GM23338 (cell line): ENCODE measurements at regions not wholly inside any gene's neighbourhood (a gene's known extent, or its start where the extent isn't known, plus 50 kb on each side); places are given as distances from the start of the nearest gene placed in this dataset.
A peak's percentile ranks its signal among the peaks of the same experiment; 100 is the strongest.

Source experiments
- ATAC-seq: fragments of 200-7000 bp; cut with Tn5 transposase; 3 replicates; pipeline ENCODE4 v1.9.1; 2020
- DNase-seq: peaks from one replicate; pipeline ENCODE4 v3.0.0-alpha.2; 2015; ENCODE audit warnings: low spot score
- H2AFZ ChIP-seq: fragments of 200-600 bp; sonication (generic); 2 replicates; pipeline ENCODE4 v1.8.0; 2016; ENCODE audit warnings: antibody characterized with exemption, mild to moderate bottlenecking, moderate library complexity
- H3F3A ChIP-seq: fragments of 200-600 bp; sonication (generic); replicated peaks from 2 replicates; pipeline ENCODE4 v1.8.0; 2017; ENCODE audit warnings: antibody characterized with exemption, mixed run types, low read depth
- H3K27ac ChIP-seq: fragments of 200-600 bp; sonication (generic); 2 replicates; pipeline ENCODE4 v1.6.1; 2016; ENCODE audit warnings: low read depth
- H3K27me3 ChIP-seq: fragments of 200-600 bp; sonication (generic); 2 replicates; pipeline ENCODE4 v1.8.0; 2016; ENCODE audit warnings: mild to moderate bottlenecking, mixed run types, moderate library complexity; ENCODE audit not compliant: insufficient read depth
- H3K36me3 ChIP-seq: fragments of 200-600 bp; sonication (generic); 2 replicates; pipeline ENCODE4 v1.8.0; 2016; ENCODE audit warnings: mild to moderate bottlenecking; ENCODE audit not compliant: insufficient read depth
- H3K4me1 ChIP-seq: fragments of 200-600 bp; sonication (generic); 2 replicates; pipeline ENCODE4 v1.8.0; 2016; ENCODE audit warnings: mild to moderate bottlenecking, moderate library complexity; ENCODE audit not compliant: insufficient read depth
- H3K4me2 ChIP-seq: fragments of 200-600 bp; sonication (generic); 2 replicates; pipeline ENCODE4 v1.7.1; 2017; ENCODE audit warnings: mixed run types
- H3K4me3 ChIP-seq: fragments of 200-600 bp; sonication (generic); 2 replicates; pipeline ENCODE4 v1.6.1; 2016; ENCODE audit warnings: mixed run types
- H3K79me2 ChIP-seq: fragments of 200-600 bp; sonication (generic); replicated peaks from 2 replicates; pipeline ENCODE4 v1.8.0; 2017; ENCODE audit warnings: mild to moderate bottlenecking; ENCODE audit not compliant: insufficient read depth
- H3K9me2 ChIP-seq: fragments of 200-600 bp; sonication (generic); 2 replicates; pipeline ENCODE4 v1.8.0; 2017; ENCODE audit not compliant: insufficient read depth
- H4K20me1 ChIP-seq: fragments of 200-600 bp; sonication (generic); replicated peaks from 2 replicates; pipeline ENCODE4 v1.8.0; 2017; ENCODE audit warnings: mild to moderate bottlenecking; ENCODE audit not compliant: insufficient read depth
- H3K27ac Mint-ChIP-seq: 2 replicates; pipeline ENCODE4 v1.8.0; 2020; ENCODE audit warnings: inconsistent platforms, mild to moderate bottlenecking, moderate library complexity, mixed read lengths
- H3K27me3 Mint-ChIP-seq: 3 replicates; pipeline ENCODE4 v1.8.0; 2022; ENCODE audit warnings: low read depth, mild to moderate bottlenecking, moderate library complexity, mixed read lengths, inconsistent platforms; ENCODE audit not compliant: insufficient read depth, poor library complexity
- H3K36me3 Mint-ChIP-seq: 3 replicates; pipeline ENCODE4 v1.8.0; 2021; ENCODE audit warnings: low read depth, mild to moderate bottlenecking, inconsistent platforms, moderate library complexity, mixed read lengths
- H3K4me1 Mint-ChIP-seq: 3 replicates; pipeline ENCODE4 v1.8.0; 2020; ENCODE audit warnings: mild to moderate bottlenecking, inconsistent platforms, mixed read lengths
- H3K4me3 Mint-ChIP-seq: 3 replicates; pipeline ENCODE4 v1.8.0; 2021; ENCODE audit warnings: moderate library complexity, mild to moderate bottlenecking, inconsistent platforms, mixed read lengths
- H3K9me3 Mint-ChIP-seq: 3 replicates; pipeline ENCODE4 v1.8.0; 2020; ENCODE audit warnings: moderate library complexity, mild to moderate bottlenecking, inconsistent platforms, mixed read lengths
- NANOG ChIP-seq: IDR thresholded peaks from 2 replicates; pipeline ENCODE4 v1.6.1; 2016; ENCODE audit warnings: antibody characterized with exemption, borderline replicate concordance
- STAT1 ChIP-seq: IDR thresholded peaks from one replicate; pipeline ENCODE4 v1.6.1; 2016; ENCODE audit warnings: antibody characterized with exemption; ENCODE audit not compliant: unreplicated experiment
- TF ChIP-seq, protein P1 (sequence below): fragments of 250-450 bp; sonication (Bioruptor Pico); IDR thresholded peaks from 2 replicates; pipeline ENCODE4 v1.5.0; 2020; ENCODE audit warnings: mild to moderate bottlenecking, moderate library complexity
- TF ChIP-seq, protein P2 (sequence below), 2 experiments: fragments of 200-600 bp in 1 of 2; sonication (generic) in 1 of 2; conservative IDR thresholded peaks; 2 replicates each; pipeline versions ENCODE4 v1.5.1 to v1.6.1; 2016 to 2017; ENCODE audit warnings: antibody characterized with exemption in 2 of 2, low read depth in 2 of 2, mild to moderate bottlenecking in 2 of 2, moderate library complexity in 1 of 2

DNA sequence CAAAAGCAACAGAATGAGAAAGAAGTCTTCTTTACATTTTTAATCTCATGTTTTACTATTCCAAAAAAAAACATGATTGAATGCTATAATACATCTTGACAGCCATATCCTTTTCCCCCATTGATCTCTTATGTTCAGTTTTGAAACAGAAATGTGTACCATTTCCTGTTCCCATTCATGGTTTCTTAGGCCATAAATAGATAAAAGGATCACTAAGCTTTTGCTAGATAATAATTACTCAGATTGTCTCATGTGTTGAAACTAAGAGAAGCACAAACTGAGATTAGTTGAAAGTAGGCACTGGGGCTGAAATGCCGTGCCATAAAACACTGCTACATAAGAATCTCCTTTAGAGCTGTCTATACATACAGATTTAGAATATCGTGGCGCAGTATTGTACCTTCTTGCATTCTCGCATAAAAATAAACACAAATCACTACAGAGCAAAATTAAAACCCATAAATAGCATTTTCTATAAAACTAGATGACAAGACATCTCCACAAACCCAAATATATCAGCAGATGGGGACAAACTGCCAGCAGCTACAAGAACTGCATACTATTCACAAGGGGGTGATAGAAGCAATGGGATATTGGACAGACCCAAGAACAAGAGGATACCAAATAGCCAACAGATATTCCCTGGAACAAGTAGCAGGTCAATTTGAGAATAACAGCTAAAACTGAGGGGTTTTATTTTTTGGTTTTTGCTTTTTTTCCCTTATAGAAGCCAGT, 405.3 kb upstream of the PRMT6 start:
- H3K79me2 ChIP-seq: no peaks in the 10 kb centered on the region
- H3F3A ChIP-seq: no peaks in the 10 kb centered on the region
- no peaks in the 10 kb centered on the region for H3K4me1 Mint-ChIP-seq
- no peak overlapping the region for H3K4me3 Mint-ChIP-seq
- H3K27me3 ChIP-seq: no peaks in the 10 kb centered on the region
- H4K20me1 ChIP-seq: no peaks in the 10 kb centered on the region
- no peaks in the 10 kb centered on the region for H3K4me1 ChIP-seq
- no peak for DNase-seq
- no peak overlapping the region for H3K4me2 ChIP-seq
- no peaks in the 10 kb centered on the region for H3K27me3 Mint-ChIP-seq
- H3K9me3 Mint-ChIP-seq: no peaks in the 10 kb centered on the region
- no peak overlapping the region for H2AFZ ChIP-seq
- H3K27ac ChIP-seq: no peak overlapping the region
- H3K36me3 Mint-ChIP-seq: no peaks in the 10 kb centered on the region
- no peak overlapping the region for H3K4me3 ChIP-seq
- TF ChIP-seq STAT1: no peak
- TF ChIP-seq, protein P1, sequence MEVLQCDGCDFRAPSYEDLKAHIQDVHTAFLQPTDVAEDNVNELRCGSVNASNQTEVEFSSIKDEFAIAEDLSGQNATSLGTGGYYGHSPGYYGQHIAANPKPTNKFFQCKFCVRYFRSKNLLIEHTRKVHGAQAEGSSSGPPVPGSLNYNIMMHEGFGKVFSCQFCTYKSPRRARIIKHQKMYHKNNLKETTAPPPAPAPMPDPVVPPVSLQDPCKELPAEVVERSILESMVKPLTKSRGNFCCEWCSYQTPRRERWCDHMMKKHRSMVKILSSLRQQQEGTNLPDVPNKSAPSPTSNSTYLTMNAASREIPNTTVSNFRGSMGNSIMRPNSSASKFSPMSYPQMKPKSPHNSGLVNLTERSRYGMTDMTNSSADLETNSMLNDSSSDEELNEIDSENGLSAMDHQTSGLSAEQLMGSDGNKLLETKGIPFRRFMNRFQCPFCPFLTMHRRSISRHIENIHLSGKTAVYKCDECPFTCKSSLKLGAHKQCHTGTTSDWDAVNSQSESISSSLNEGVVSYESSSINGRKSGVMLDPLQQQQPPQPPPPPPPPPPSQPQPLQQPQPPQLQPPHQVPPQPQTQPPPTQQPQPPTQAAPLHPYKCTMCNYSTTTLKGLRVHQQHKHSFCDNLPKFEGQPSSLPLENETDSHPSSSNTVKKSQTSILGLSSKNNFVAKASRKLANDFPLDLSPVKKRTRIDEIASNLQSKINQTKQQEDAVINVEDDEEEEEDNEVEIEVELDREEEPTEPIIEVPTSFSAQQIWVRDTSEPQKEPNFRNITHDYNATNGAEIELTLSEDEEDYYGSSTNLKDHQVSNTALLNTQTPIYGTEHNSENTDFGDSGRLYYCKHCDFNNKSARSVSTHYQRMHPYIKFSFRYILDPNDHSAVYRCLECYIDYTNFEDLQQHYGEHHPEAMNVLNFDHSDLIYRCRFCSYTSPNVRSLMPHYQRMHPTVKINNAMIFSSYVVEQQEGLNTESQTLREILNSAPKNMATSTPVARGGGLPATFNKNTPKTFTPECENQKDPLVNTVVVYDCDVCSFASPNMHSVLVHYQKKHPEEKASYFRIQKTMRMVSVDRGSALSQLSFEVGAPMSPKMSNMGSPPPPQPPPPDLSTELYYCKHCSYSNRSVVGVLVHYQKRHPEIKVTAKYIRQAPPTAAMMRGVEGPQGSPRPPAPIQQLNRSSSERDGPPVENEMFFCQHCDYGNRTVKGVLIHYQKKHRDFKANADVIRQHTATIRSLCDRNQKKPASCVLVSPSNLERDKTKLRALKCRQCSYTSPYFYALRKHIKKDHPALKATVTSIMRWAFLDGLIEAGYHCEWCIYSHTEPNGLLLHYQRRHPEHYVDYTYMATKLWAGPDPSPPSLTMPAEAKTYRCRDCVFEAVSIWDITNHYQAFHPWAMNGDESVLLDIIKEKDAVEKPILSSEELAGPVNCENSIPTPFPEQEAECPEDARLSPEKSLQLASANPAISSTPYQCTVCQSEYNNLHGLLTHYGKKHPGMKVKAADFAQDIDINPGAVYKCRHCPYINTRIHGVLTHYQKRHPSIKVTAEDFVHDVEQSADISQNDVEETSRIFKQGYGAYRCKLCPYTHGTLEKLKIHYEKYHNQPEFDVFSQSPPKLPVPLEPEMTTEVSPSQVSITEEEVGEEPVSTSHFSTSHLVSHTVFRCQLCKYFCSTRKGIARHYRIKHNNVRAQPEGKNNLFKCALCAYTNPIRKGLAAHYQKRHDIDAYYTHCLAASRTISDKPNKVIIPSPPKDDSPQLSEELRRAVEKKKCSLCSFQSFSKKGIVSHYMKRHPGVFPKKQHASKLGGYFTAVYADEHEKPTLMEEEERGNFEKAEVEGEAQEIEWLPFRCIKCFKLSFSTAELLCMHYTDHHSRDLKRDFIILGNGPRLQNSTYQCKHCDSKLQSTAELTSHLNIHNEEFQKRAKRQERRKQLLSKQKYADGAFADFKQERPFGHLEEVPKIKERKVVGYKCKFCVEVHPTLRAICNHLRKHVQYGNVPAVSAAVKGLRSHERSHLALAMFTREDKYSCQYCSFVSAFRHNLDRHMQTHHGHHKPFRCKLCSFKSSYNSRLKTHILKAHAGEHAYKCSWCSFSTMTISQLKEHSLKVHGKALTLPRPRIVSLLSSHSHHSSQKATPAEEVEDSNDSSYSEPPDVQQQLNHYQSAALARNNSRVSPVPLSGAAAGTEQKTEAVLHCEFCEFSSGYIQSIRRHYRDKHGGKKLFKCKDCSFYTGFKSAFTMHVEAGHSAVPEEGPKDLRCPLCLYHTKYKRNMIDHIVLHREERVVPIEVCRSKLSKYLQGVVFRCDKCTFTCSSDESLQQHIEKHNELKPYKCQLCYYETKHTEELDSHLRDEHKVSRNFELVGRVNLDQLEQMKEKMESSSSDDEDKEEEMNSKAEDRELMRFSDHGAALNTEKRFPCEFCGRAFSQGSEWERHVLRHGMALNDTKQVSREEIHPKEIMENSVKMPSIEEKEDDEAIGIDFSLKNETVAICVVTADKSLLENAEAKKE (CRISPR knock-in tag): no peak
- TF ChIP-seq NANOG: no peak
- TF ChIP-seq, protein P2, sequence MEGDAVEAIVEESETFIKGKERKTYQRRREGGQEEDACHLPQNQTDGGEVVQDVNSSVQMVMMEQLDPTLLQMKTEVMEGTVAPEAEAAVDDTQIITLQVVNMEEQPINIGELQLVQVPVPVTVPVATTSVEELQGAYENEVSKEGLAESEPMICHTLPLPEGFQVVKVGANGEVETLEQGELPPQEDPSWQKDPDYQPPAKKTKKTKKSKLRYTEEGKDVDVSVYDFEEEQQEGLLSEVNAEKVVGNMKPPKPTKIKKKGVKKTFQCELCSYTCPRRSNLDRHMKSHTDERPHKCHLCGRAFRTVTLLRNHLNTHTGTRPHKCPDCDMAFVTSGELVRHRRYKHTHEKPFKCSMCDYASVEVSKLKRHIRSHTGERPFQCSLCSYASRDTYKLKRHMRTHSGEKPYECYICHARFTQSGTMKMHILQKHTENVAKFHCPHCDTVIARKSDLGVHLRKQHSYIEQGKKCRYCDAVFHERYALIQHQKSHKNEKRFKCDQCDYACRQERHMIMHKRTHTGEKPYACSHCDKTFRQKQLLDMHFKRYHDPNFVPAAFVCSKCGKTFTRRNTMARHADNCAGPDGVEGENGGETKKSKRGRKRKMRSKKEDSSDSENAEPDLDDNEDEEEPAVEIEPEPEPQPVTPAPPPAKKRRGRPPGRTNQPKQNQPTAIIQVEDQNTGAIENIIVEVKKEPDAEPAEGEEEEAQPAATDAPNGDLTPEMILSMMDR (conservative IDR thresholded peaks at IDR 0.05; ENCODE audit: low read depth in 2 of 2): peak in 1 of 2 experiments; percentile 23; a peak in 2 of 4 replicates
- no peaks in the 10 kb centered on the region for H3K36me3 ChIP-seq
- ATAC-seq: no peak
- H3K27ac Mint-ChIP-seq: no peak overlapping the region
- peaks cover 8% of the 10 kb centered on the region; the same call in 1 of the 2 replicates for H3K9me2 ChIP-seq
